ENCODE measurements at regions not wholly inside any gene's neighbourhood (a gene's known extent, or its start where the extent isn't known, plus 50 kb on each side); places are given as distances from the start of the nearest gene placed in this dataset.

- TF ChIP-seq ZFP30 (CRISPR knock-in tag; IDR thresholded peaks at IDR 0.05), result no peak
These were observed 212.6 kb upstream of the KIF2A start (continued) for GRCh38 chr5:62093411-62093810.

- TF ChIP-seq ZNF565 (CRISPR knock-in tag; conservative IDR thresholded peaks at IDR 0.05; ENCODE audit: low read depth) (no peak), OSR1 (CRISPR knock-in tag; IDR thresholded peaks at IDR 0.05) (no peak), ZFP3 (CRISPR knock-in tag; IDR thresholded peaks at IDR 0.05) (no peak), TCF4 (CRISPR knock-in tag; IDR thresholded peaks at IDR 0.05; ENCODE audit: borderline replicate concordance) (no peak), RARB (CRISPR knock-in tag; IDR thresholded peaks at IDR 0.05) (no peak), ISL1 (CRISPR knock-in tag; IDR thresholded peaks at IDR 0.05) (peak; percentile 36; the same call in 1 of the 2 replicates), CSDC2 (CRISPR knock-in tag; IDR thresholded peaks at IDR 0.05) (no peak), ZNF8 (CRISPR knock-in tag; IDR thresholded peaks at IDR 0.05) (no peak)
- ATAC-seq, result peak; percentile 81
These were observed 212.0 kb upstream of the KIF2A start for GRCh38 chr5:62093976-62094375.

GRCh38 chr5:62097361-62097760 lies 208.6 kb upstream of the KIF2A start:
- TF ChIP-seq PPARA (CRISPR knock-in tag; IDR thresholded peaks at IDR 0.05; ENCODE audit: borderline replicate concordance), result no peak
- TF ChIP-seq ZNF70 (CRISPR knock-in tag; IDR thresholded peaks at IDR 0.05), result no peak
- TF ChIP-seq CSDC2 (CRISPR knock-in tag; IDR thresholded peaks at IDR 0.05), result no peak
- no peak for TF ChIP-seq RARB (CRISPR knock-in tag; IDR thresholded peaks at IDR 0.05)
- no peak for TF ChIP-seq BACH2 (CRISPR knock-in tag; IDR thresholded peaks at IDR 0.05; ENCODE audit: borderline replicate concordance)
- no peak for TF ChIP-seq ZNF8 (CRISPR knock-in tag; IDR thresholded peaks at IDR 0.05)
- TF ChIP-seq, protein P1, sequence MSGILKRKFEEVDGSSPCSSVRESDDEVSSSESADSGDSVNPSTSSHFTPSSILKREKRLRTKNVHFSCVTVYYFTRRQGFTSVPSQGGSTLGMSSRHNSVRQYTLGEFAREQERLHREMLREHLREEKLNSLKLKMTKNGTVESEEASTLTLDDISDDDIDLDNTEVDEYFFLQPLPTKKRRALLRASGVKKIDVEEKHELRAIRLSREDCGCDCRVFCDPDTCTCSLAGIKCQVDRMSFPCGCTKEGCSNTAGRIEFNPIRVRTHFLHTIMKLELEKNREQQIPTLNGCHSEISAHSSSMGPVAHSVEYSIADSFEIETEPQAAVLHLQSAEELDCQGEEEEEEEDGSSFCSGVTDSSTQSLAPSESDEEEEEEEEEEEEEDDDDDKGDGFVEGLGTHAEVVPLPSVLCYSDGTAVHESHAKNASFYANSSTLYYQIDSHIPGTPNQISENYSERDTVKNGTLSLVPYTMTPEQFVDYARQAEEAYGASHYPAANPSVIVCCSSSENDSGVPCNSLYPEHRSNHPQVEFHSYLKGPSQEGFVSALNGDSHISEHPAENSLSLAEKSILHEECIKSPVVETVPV (CRISPR knock-in tag; IDR thresholded peaks at IDR 0.05), result no peak
- TF ChIP-seq PATZ1 (CRISPR knock-in tag; IDR thresholded peaks at IDR 0.05; ENCODE audit: borderline replicate concordance), result no peak
- no peak for TF ChIP-seq ESRRG (CRISPR knock-in tag; IDR thresholded peaks at IDR 0.05)
- no peak for TF ChIP-seq OSR1 (CRISPR knock-in tag; IDR thresholded peaks at IDR 0.05)
- no peak for TF ChIP-seq GLIS3 (CRISPR knock-in tag; IDR thresholded peaks at IDR 0.05)
- TF ChIP-seq ARNTL (CRISPR knock-in tag; IDR thresholded peaks at IDR 0.05; ENCODE audit: borderline replicate concordance, low read depth), result no peak
- TF ChIP-seq ZNF565 (CRISPR knock-in tag; conservative IDR thresholded peaks at IDR 0.05; ENCODE audit: low read depth), result no peak
- TF ChIP-seq ZFP30 (CRISPR knock-in tag; IDR thresholded peaks at IDR 0.05), result no peak
- TF ChIP-seq, protein P2, sequence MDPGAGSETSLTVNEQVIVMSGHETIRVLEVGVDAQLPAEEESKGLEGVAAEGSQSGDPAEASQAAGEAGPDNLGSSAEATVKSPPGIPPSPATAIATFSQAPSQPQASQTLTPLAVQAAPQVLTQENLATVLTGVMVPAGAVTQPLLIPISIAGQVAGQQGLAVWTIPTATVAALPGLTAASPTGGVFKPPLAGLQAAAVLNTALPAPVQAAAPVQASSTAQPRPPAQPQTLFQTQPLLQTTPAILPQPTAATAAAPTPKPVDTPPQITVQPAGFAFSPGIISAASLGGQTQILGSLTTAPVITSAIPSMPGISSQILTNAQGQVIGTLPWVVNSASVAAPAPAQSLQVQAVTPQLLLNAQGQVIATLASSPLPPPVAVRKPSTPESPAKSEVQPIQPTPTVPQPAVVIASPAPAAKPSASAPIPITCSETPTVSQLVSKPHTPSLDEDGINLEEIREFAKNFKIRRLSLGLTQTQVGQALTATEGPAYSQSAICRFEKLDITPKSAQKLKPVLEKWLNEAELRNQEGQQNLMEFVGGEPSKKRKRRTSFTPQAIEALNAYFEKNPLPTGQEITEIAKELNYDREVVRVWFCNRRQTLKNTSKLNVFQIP (CRISPR knock-in tag; IDR thresholded peaks at IDR 0.05; ENCODE audit: borderline replicate concordance, low read depth), result no peak
- no peak for TF ChIP-seq TSHZ2 (CRISPR knock-in tag; IDR thresholded peaks at IDR 0.05)
- TF ChIP-seq, protein P3, sequence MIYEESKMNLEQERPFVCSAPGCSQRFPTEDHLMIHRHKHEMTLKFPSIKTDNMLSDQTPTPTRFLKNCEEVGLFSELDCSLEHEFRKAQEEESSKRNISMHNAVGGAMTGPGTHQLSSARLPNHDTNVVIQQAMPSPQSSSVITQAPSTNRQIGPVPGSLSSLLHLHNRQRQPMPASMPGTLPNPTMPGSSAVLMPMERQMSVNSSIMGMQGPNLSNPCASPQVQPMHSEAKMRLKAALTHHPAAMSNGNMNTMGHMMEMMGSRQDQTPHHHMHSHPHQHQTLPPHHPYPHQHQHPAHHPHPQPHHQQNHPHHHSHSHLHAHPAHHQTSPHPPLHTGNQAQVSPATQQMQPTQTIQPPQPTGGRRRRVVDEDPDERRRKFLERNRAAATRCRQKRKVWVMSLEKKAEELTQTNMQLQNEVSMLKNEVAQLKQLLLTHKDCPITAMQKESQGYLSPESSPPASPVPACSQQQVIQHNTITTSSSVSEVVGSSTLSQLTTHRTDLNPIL (CRISPR knock-in tag; IDR thresholded peaks at IDR 0.05; ENCODE audit: low read depth), result no peak
- ATAC-seq, result no peak

DNA sequence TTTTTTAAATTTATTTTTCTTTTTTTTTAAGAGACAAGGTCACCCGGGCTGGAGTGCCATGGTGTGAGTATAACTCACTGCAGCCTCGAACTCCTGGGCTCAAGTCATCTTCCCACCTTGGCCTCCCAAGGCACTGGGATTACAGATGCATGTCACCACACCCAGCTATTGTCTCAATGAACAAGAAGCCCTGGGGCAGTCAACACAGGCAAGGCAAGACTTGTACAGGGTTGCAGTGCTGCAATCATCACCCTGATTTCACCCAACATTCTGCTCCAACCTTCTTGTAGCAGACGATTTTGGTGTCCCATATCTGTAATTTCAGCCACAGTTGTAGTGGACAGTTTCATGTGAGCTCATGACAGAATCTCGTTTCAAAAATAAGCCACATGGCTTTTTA lies 205.8 kb upstream of the KIF2A start:
- no peak for ATAC-seq

More for the DNA sequence above, 205.8 kb upstream of the KIF2A start:
- no peak for TF ChIP-seq ZNF565 (CRISPR knock-in tag; conservative IDR thresholded peaks at IDR 0.05; ENCODE audit: low read depth)
- no peak for TF ChIP-seq ZNF8 (CRISPR knock-in tag; IDR thresholded peaks at IDR 0.05)
- TF ChIP-seq ESRRG (CRISPR knock-in tag; IDR thresholded peaks at IDR 0.05), result no peak
- no peak for TF ChIP-seq PATZ1 (CRISPR knock-in tag; IDR thresholded peaks at IDR 0.05; ENCODE audit: borderline replicate concordance)
- TF ChIP-seq, protein P3 (CRISPR knock-in tag; IDR thresholded peaks at IDR 0.05; ENCODE audit: low read depth), result no peak
- no peak for TF ChIP-seq RARB (CRISPR knock-in tag; IDR thresholded peaks at IDR 0.05)
- TF ChIP-seq ZNF70 (CRISPR knock-in tag; IDR thresholded peaks at IDR 0.05), result no peak
- no peak for TF ChIP-seq ZC3H10 (CRISPR knock-in tag; IDR thresholded peaks at IDR 0.05)
- TF ChIP-seq TOX (CRISPR knock-in tag; IDR thresholded peaks at IDR 0.05; ENCODE audit: borderline replicate concordance), result no peak
- TF ChIP-seq PPARA (CRISPR knock-in tag; IDR thresholded peaks at IDR 0.05; ENCODE audit: borderline replicate concordance), result no peak
- TF ChIP-seq OSR1 (CRISPR knock-in tag; IDR thresholded peaks at IDR 0.05), result no peak
